Natural killer cell (primary cell): ENCODE measurements at regions not wholly inside any gene's neighbourhood (a gene's known extent, or its start where the extent isn't known, plus 50 kb on each side); places are given as distances from the start of the nearest gene placed in this dataset.

ENCODE experiments used
- ATAC-seq, 3 donors: fragments of 150-1000 bp in 2 of 3; fragments of 200-7000 bp in 1 of 3; cut with Tn5 transposase; 1 replicate in 1 of 3; 2 replicates in 2 of 3; pipeline ENCODE4 v1.10.0; 2021; ENCODE audit warnings: mild to moderate bottlenecking in 2 of 3, moderate library complexity in 2 of 3
- DNase-seq, 2 donors: peaks; one replicate each; pipeline versions ENCODE4 v3.0.0 to v3.0.0-alpha.2; 2013 to 2021; ENCODE audit warnings: mixed read lengths in 1 of 2
- H3K27ac ChIP-seq: one replicate; pipeline ENCODE4 v1.5.1; 2013; ENCODE audit warnings: mild to moderate bottlenecking, low read length
- H3K27me3 ChIP-seq: one replicate; pipeline ENCODE4 v1.6.1; 2013; ENCODE audit warnings: low read length; ENCODE audit not compliant: control insufficient read depth, insufficient read depth
- H3K36me3 ChIP-seq: one replicate; pipeline ENCODE4 v1.6.1; 2013; ENCODE audit warnings: low read length; ENCODE audit not compliant: control insufficient read depth, insufficient read depth
- H3K4me1 ChIP-seq: one replicate; pipeline ENCODE4 v1.6.1; 2013; ENCODE audit warnings: low read length; ENCODE audit not compliant: control insufficient read depth, insufficient read depth
- H3K4me3 ChIP-seq: one replicate; pipeline ENCODE4 v1.5.1; 2013; ENCODE audit warnings: low read length
- H3K9me3 ChIP-seq: one replicate; pipeline ENCODE4 v1.6.1; 2013; ENCODE audit warnings: low read length; ENCODE audit not compliant: control insufficient read depth, insufficient read depth
- H3K27ac Mint-ChIP-seq, 2 donors: one replicate each; pipeline ENCODE4 v1.8.0; 2022; ENCODE audit warnings: mild to moderate bottlenecking in 2 of 2, mixed read lengths in 2 of 2, moderate library complexity in 1 of 2
- H3K27me3 Mint-ChIP-seq, 2 donors: one replicate each; pipeline ENCODE4 v1.8.0; 2022; ENCODE audit warnings: low read depth in 2 of 2, mixed read lengths in 2 of 2
- H3K36me3 Mint-ChIP-seq: one replicate; pipeline ENCODE4 v1.8.0; 2022; ENCODE audit warnings: mixed read lengths
- H3K4me1 Mint-ChIP-seq, 2 donors: one replicate each; pipeline ENCODE4 v1.8.0; 2022; ENCODE audit warnings: mixed read lengths in 2 of 2
- H3K4me3 Mint-ChIP-seq: one replicate; pipeline ENCODE4 v1.8.0; 2022; ENCODE audit warnings: mild to moderate bottlenecking, moderate library complexity, mixed read lengths
- H3K9me3 Mint-ChIP-seq, 2 donors: one replicate each; pipeline ENCODE4 v1.8.0; 2022; ENCODE audit warnings: mixed read lengths in 2 of 2
- CTCF ChIP-seq: fragments of 200-600 bp; IDR thresholded peaks from one replicate; pipeline ENCODE4 v1.8.0; 2022; ENCODE audit warnings: antibody characterized with exemption
- WGBS: methylation state at CpG from one replicate; pipeline ENCODE4 v1.1.7; 2013; ENCODE audit warnings: missing lambda C conversion rate; ENCODE audit not compliant: insufficient coverage; 5-methylcytosine and 5-hydroxymethylcytosine counted together
- intact Hi-C: fragments of 100-400 bp; cut with micrococcal nuclease; formaldehyde crosslinking; loops from one replicate; pipeline ENCODE4 v1.14.2; 2022

GRCh38 chr4:3651267-3651845 lies 114.8 kb upstream of the ADRA2C start:
- 87% methylated on average over 16 of the region's 16 CpGs for WGBS
- ATAC-seq = no peak
- no peaks in the 10 kb centered on the region for H3K9me3 Mint-ChIP-seq

GRCh38 chr4:3649491-3649890 lies 116.7 kb upstream of the ADRA2C start:
- DNase-seq (no peak), ATAC-seq (no peak)
- H3K9me3 ChIP-seq = no peaks in the 10 kb centered on the region
- Mint-ChIP-seq H3K27ac (no peak overlapping the region), H3K9me3 (no peaks in the 10 kb centered on the region), H3K4me1 (no peaks in the 10 kb centered on the region), H3K27me3 (peaks cover 0 to 6% of the 10 kb centered on the region in 2 donors), H3K36me3 (no peaks in the 10 kb centered on the region), H3K4me3 (no peak overlapping the region)
- no peaks in the 10 kb centered on the region for H3K4me1 ChIP-seq
- H3K27ac ChIP-seq = no peak overlapping the region
- no peaks in the 10 kb centered on the region for H3K36me3 ChIP-seq
- TF ChIP-seq CTCF = no peak
- H3K27me3 ChIP-seq = no peaks in the 10 kb centered on the region
- 93% methylated on average over 16 of the region's 16 CpGs for WGBS
- intact Hi-C loops = no loop called here
- H3K4me3 ChIP-seq = no peak overlapping the region

More at GRCh38 chr4:3651267-3651845, 114.8 kb upstream of the ADRA2C start:
- no peaks in the 10 kb centered on the region for H3K4me1 Mint-ChIP-seq
- Histone ChIP-seq H3K27ac (no peak overlapping the region), H3K9me3 (no peaks in the 10 kb centered on the region), H3K27me3 (no peaks in the 10 kb centered on the region), H3K36me3 (no peaks in the 10 kb centered on the region), H3K4me1 (no peaks in the 10 kb centered on the region), H3K4me3 (no peak overlapping the region)
- intact Hi-C loops = no loop called here
- H3K27ac Mint-ChIP-seq = no peak overlapping the region
- DNase-seq = no peak
- H3K36me3 Mint-ChIP-seq = no peaks in the 10 kb centered on the region
- TF ChIP-seq CTCF = no peak
- no peak overlapping the region for H3K4me3 Mint-ChIP-seq
- peaks cover 0 to 9% of the 10 kb centered on the region in 2 donors for H3K27me3 Mint-ChIP-seq

GRCh38 chr4:3648731-3649130 lies 116.5 kb upstream of the LRPAP1 start:
- Mint-ChIP-seq H3K4me1 (no peaks in the 10 kb centered on the region), H3K9me3 (no peaks in the 10 kb centered on the region), H3K4me3 (no peak overlapping the region), H3K27ac (no peak overlapping the region), H3K27me3 (peaks cover 0 to 7% of the 10 kb centered on the region in 2 donors), H3K36me3 (no peaks in the 10 kb centered on the region)
- Histone ChIP-seq H3K4me1 (no peaks in the 10 kb centered on the region), H3K27ac (no peak overlapping the region), H3K27me3 (no peaks in the 10 kb centered on the region), H3K9me3 (no peaks in the 10 kb centered on the region), H3K4me3 (no peak overlapping the region), H3K36me3 (no peaks in the 10 kb centered on the region)
- DNase-seq (no peak), ATAC-seq (no peak)
- TF ChIP-seq CTCF = no peak
- WGBS = 80% methylated on average over 17 of the region's 17 CpGs
- intact Hi-C loops = no loop called here

GRCh38 chr4:3648195-3648594 lies 116.0 kb upstream of the LRPAP1 start:
- H3K27ac ChIP-seq = no peak overlapping the region
- Mint-ChIP-seq H3K9me3 (no peaks in the 10 kb centered on the region), H3K27ac (no peak overlapping the region), H3K4me3 (no peak overlapping the region), H3K4me1 (no peaks in the 10 kb centered on the region), H3K36me3 (no peaks in the 10 kb centered on the region), H3K27me3 (peaks cover 0 to 5% of the 10 kb centered on the region in 2 donors)
- ATAC-seq (no peak), DNase-seq (no peak)
- TF ChIP-seq CTCF = no peak
- H3K4me1 ChIP-seq = no peaks in the 10 kb centered on the region
- no peaks in the 10 kb centered on the region for H3K36me3 ChIP-seq
- H3K27me3 ChIP-seq = no peaks in the 10 kb centered on the region
- intact Hi-C loops = no loop called here
- no peaks in the 10 kb centered on the region for H3K9me3 ChIP-seq
- WGBS = 85% methylated on average over 16 of the region's 16 CpGs
- H3K4me3 ChIP-seq = no peak overlapping the region
